A673 (cell line): ENCODE measurements at regions not wholly inside any gene's neighbourhood (a gene's known extent, or its start where the extent isn't known, plus 50 kb on each side); places are given as distances from the start of the nearest gene placed in this dataset.
"Not testable (repeated sequence)": the region's sequence is repeated elsewhere in the genome, so short reads cannot be mapped to it uniquely, and the experiment has no call there.

Experiments used
- BruUV-seq: library from RNA; stranded (reverse); fragments of 400-500 nt; replicated peaks from 2 replicates; lab custom pipeline; 2021; lab: Mats Ljungman, UMichigan
- CTCF ChIA-PET: fragments of 300-600 bp; sonication (Branson Sonifier 250); formaldehyde crosslinking; loops from one replicate; lab custom pipeline; 2022; ENCODE audit warnings: antibody characterized with exemption; lab: Charles Lee
- POLR2A ChIA-PET: fragments of 300-600 bp; sonication (Branson Sonifier 250); formaldehyde crosslinking; loops from one replicate; lab custom pipeline; 2022; ENCODE audit warnings: antibody characterized with exemption; ENCODE audit not compliant: low non-redundant PET; lab: Charles Lee
- DNase-seq: peaks from one replicate; pipeline ENCODE4 v3.0.0-alpha.2; 2015; ENCODE audit warnings: low spot score
- H3K27ac ChIP-seq: fragments of 200-600 bp; sonication (generic); 2 replicates; pipeline ENCODE4 v1.5.1; 2016; ENCODE audit warnings: mixed run types, low read depth, mild to moderate bottlenecking, mixed read lengths, antibody characterized with exemption, low read length; ENCODE audit not compliant: poor library complexity, severe bottlenecking
- H3K27me3 ChIP-seq: fragments of 200-600 bp; sonication (generic); replicated peaks from 2 replicates; pipeline ENCODE4 v1.6.1; 2017; ENCODE audit warnings: mixed run types, low read depth, mild to moderate bottlenecking, mixed read lengths, antibody characterized with exemption, low read length; ENCODE audit not compliant: insufficient read depth, poor library complexity
- H3K36me3 ChIP-seq: fragments of 200-600 bp; sonication (generic); 2 replicates; pipeline ENCODE4 v1.6.1; 2016; ENCODE audit warnings: mixed run types, mild to moderate bottlenecking, mixed read lengths, antibody characterized with exemption, low read length; ENCODE audit not compliant: insufficient read depth, poor library complexity, severe bottlenecking
- H3K4me1 ChIP-seq: fragments of 200-600 bp; sonication (generic); 2 replicates; pipeline ENCODE4 v1.6.1; 2017; ENCODE audit warnings: mixed run types, mild to moderate bottlenecking, mixed read lengths, antibody characterized with exemption, low read length; ENCODE audit not compliant: insufficient read depth, poor library complexity, severe bottlenecking
- H3K4me3 ChIP-seq: fragments of 200-600 bp; sonication (generic); 2 replicates; pipeline ENCODE4 v1.5.1; 2016; ENCODE audit warnings: low read depth, mixed run types, mild to moderate bottlenecking, mixed read lengths, low read length; ENCODE audit not compliant: poor library complexity, severe bottlenecking
- H3K9me3 ChIP-seq: fragments of 200-600 bp; sonication (generic); 2 replicates; pipeline ENCODE4 v1.6.1; 2016; ENCODE audit warnings: mixed run types, low read depth, mild to moderate bottlenecking, mixed read lengths, antibody characterized with exemption, low read length; ENCODE audit not compliant: poor library complexity, severe bottlenecking
- CTCF ChIP-seq: fragments of 300-800, 200-600 bp; sonication (generic); conservative IDR thresholded peaks from 2 replicates; pipeline ENCODE4 v1.5.1; 2017; ENCODE audit warnings: low read depth, mild to moderate bottlenecking, antibody characterized with exemption, low read length, moderate library complexity, mixed read lengths
- EZH2 ChIP-seq: fragments of 200-600 bp; sonication (generic); IDR thresholded peaks from 2 replicates; pipeline ENCODE4 v1.6.1; 2017; ENCODE audit warnings: borderline replicate concordance, low read depth, mild to moderate bottlenecking, mixed read lengths, antibody characterized with exemption, low read length; ENCODE audit not compliant: poor library complexity, severe bottlenecking
- intact Hi-C: fragments of 100-400 bp; cut with micrococcal nuclease; formaldehyde crosslinking; loops from one replicate; pipeline ENCODE4 v1.10.0; 2022; ENCODE audit not compliant: unreplicated experiment

DNA sequence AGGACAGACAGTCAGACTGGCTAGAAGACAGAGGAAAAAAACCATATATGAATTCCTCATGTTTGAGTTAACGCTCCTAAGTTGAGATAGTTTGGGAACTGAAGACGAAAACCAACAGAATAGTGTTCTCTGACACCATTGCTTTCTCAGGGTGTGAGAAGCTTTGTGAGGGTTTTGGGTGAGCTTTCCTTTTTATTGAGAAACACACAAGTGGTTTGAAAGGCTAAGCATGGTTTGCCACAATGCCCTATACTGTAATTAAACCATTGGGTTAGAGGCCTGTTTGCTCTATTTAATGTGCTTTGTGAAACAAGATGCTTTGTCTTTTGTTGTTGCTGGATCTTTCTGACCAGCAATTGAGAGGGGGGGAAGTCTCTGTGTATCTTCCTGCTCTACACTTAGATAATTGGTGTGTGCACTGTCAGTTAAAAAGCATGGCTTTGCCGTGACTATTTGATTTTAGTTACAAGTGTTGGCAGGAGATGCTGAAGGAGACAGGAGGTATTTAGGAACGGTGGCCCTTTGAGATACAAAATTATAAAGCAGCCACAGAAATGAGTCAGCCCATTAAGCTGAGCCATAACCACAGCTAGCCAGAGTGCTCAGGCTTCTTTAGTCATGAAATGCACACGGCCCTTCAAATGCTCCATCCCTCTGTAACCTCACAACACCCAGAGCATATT lies 273.0 kb upstream of the PREP start:
- TF ChIP-seq CTCF (no peak), EZH2 (no peak)
- Histone ChIP-seq H3K27ac (no peak overlapping the region), H3K4me3 (no peak overlapping the region), H3K9me3 (no peaks in the 10 kb centered on the region), H3K4me1 (no peaks in the 10 kb centered on the region), H3K27me3 (no peaks in the 10 kb centered on the region), H3K36me3 (no peaks in the 10 kb centered on the region)
- peak; percentile 18 for DNase-seq
- BruUV-seq = no TSS peak
- intact Hi-C loops = no loop called here
- CTCF ChIA-PET = no interaction called here
- POLR2A ChIA-PET = no interaction called here

GRCh38 chr6:105672856-105673538 lies 270.1 kb upstream of the PREP start:
- BruUV-seq = not testable (repeated sequence)

DNA sequence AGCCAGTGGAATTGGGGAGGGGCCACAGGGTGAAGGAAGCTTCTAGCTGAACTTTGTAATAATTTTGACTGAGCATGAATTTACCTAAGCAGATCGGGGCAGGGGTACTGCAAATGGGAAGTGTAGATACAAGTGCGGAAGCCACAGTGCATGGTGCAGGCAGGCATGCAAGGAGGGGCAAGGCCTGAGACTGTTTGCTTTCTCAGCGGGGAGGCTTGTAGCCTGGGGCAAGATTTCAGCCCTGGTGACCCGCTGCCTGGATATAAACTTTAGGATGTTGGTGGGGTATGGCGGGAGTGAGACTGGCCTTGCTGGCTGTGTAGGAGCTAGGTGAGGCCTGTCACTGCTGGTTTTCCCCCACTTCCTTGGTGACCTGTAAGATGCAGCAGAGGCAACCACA lies 266.4 kb upstream of the PREP start:
- Histone ChIP-seq H3K27me3 (no peaks in the 10 kb centered on the region), H3K4me1 (no peaks in the 10 kb centered on the region), H3K4me3 (no peak overlapping the region), H3K36me3 (no peaks in the 10 kb centered on the region), H3K27ac (no peak overlapping the region), H3K9me3 (peaks cover 5% of the 10 kb centered on the region)
- no peak for DNase-seq
- ChIA-PET CTCF (no interaction called here), POLR2A (no interaction called here)
- no peak for TF ChIP-seq CTCF
- TF ChIP-seq EZH2 = no peak
- BruUV-seq = no TSS peak
- intact Hi-C loops = no loop called here

More at GRCh38 chr6:105672856-105673538, 270.1 kb upstream of the PREP start:
- H3K36me3 ChIP-seq, intact Hi-C loops, H3K4me3 ChIP-seq, CTCF ChIA-PET, POLR2A ChIA-PET, DNase-seq, H3K27ac ChIP-seq, H3K4me1 ChIP-seq, H3K27me3 ChIP-seq, H3K9me3 ChIP-seq: not testable (repeated sequence)

DNA sequence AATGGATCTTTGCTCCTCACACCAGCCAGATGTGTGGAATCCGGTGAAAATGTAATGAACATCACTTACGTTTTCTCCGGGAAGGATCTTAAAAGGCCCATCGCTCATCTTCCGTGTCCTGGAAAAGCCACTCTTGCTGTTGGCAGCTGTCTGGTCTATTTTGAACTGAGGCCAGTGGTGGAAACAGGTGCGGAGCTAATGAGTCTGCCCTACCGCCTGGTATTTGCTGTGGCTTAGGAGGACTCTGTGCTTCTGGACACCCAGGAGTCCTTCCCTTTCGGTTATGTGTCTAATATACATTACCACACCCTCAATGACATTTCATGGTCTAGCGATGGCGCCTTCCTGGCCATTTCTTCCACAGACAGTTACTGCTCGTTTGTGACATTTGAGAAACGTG lies 264.2 kb upstream of the PREP start:
- Histone ChIP-seq H3K27ac (no peak overlapping the region), H3K27me3 (no peaks in the 10 kb centered on the region), H3K9me3 (peaks cover 5% of the 10 kb centered on the region), H3K4me3 (no peak overlapping the region), H3K36me3 (no peaks in the 10 kb centered on the region), H3K4me1 (no peaks in the 10 kb centered on the region)
- CTCF ChIA-PET = no interaction called here
- POLR2A ChIA-PET = no interaction called here
- intact Hi-C loops = no loop called here
- TF ChIP-seq EZH2 (no peak), CTCF (no peak)
- no peak for DNase-seq
- BruUV-seq = no TSS peak
